Hematopoietic multipotent progenitor cell (in vitro differentiated cells): ENCODE measurements at regions not wholly inside any gene's neighbourhood (a gene's known extent, or its start where the extent isn't known, plus 50 kb on each side); places are given as distances from the start of the nearest gene placed in this dataset.

Experiments used
- DNase-seq, 3 donors: peaks; one replicate each; pipeline ENCODE4 v3.0.0-alpha.2; 2011 to 2015; ENCODE audit warnings: low read depth in 2 of 3, low spot score in 2 of 3

GRCh38 chr13:106061781-106062180, 473.7 kb downstream of the EFNB2 start:
- DNase-seq = no peak

DNA sequence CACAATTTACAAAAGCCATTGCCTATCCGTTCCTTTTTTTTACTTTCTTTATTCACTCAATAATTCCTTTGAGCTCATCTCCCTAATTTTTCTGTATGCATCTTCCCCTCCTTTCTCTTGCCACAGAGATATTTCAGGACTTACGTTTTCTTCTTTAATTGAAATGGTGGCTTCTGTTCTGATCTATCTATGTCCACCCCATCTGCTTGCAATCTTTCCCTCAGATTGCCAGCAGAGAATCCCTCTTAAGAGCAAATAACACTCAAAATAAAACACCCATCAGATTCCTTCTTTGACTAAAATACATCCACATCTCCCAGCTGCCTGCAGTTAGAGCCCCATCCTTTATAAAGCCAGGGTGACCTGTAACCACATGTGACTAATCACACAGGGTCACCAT, 478.6 kb downstream of the EFNB2 start:
- DNase-seq = no peak

DNA sequence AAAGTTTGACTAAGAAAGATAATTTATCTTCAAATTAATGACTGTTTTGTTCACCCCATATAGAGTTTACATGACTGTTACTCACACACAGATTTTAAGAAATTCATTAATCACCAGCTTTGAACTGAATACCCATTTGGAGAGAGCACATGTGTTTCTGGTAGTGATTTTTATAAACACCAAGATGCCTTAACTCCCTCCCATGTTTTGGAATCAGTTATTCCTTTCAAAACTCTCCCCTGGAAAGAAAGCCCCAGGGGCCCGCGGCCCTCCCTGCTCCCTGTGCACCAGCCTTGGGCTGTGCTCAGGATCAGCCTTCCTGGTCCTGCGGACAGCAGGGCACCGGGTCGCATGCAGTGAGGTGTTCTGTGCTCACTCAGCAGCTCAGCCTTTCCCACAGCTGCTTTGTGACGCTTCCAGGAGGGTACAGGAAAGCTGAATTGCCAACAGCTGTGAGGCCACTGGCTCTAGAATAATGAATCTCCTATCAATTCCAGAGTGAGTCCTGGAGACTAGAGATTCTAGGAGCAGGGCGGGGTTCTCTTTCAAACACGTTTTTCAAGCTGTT, 483.2 kb downstream of the EFNB2 start:
- DNase-seq = no peak

GRCh38 chr13:106049171-106049570, 486.3 kb downstream of the EFNB2 start:
- DNase-seq = no peak

DNA sequence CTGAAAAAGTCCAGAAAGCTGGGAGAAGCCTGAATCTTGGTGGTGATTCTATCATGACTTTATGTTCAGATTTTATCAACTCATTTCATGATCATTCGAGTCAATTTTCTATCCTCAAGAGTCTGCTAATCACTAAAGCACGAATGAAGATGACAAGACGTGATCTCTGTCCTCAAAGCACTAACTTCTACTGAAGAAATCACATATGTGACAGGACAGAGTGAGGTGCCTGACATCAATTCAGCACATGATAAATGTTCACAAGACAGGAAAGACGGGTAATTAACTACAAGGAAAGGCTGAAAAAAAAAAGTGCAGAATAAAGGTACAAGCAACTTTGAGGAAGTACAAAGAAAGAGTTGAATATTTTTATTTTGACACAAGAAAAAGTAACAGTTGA, 487.1 kb downstream of the EFNB2 start:
- no peak for DNase-seq

GRCh38 chr13:106047859-106048258, 487.6 kb downstream of the EFNB2 start:
- no peak for DNase-seq

GRCh38 chr13:106042996-106043581, 492.4 kb downstream of the EFNB2 start:
- no peak for DNase-seq

- DNase-seq = no peak
Measured at GRCh38 chr13:106041445-106041844, 494.0 kb downstream of the EFNB2 start.

DNA sequence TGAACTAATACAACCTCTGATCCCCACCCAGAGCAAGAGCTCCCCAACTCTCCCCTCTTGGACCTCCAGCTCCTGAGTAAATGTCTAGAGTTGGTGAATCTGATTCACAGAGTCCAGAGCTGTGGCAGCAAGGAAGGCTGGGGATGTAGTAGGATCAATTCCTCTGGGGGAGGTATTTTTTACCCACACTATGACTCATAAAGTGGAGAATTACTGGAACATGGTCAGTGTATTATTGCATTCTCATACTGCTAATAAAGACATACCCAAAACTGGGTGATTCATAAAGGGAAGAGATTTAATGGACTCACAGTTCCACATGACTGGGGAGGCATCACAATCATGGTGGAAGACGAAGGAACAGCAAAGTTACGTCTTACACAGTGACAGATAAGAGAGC, 496.7 kb downstream of the EFNB2 start:
- DNase-seq = no peak

GRCh38 chr13:106036870-106037269, 498.6 kb downstream of the EFNB2 start:
- no peak for DNase-seq

GRCh38 chr13:106034201-106034600, 501.3 kb downstream of the EFNB2 start:
- DNase-seq = no peak

- no peak for DNase-seq
Measured at GRCh38 chr13:106033659-106034058, 501.8 kb downstream of the EFNB2 start.

GRCh38 chr13:106032441-106032840, 503.0 kb downstream of the EFNB2 start:
- no peak for DNase-seq

- DNase-seq = no peak
Measured at GRCh38 chr13:106029676-106030290, 505.7 kb downstream of the EFNB2 start.

DNA sequence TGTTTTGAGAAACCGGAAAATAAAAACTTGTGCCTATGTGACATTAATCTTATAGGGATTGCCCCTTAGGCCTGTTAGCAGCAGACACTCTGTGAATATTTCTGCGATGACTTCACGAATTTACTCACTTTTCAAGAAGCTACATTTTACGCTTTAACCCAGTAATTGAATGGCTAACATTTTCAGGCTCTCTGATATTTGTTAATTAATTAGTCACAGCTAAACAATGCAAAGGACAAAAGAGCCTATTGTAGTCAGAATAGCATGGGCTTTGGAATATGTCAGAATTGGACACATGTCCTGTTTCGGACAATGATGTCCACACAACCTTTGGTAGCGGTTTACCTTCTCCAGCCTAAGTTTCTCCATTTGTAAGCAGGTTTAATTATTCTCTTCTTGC, 506.6 kb downstream of the EFNB2 start:
- DNase-seq = no peak

- no peak for DNase-seq
Measured at GRCh38 chr13:106011600-106011999, 523.9 kb downstream of the EFNB2 start.

DNA sequence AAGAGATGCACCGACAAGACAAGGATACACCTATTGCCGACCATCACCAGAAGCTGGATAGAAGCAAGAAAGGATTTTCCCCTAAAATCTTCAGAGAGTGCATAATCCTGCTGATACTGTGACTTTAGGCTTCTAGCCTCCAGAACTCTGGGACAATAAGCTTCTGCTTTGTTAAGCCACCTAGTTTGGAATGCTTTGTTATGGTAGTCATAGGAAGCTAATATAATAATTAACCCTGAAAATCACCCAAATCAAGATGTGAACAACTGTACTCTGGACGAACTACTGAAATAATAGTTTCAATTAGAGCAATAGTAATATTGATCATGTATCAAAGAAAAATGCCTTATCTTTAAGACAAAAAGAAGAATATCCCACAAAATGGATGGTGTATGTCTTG, 524.6 kb downstream of the EFNB2 start:
- DNase-seq = no peak

DNA sequence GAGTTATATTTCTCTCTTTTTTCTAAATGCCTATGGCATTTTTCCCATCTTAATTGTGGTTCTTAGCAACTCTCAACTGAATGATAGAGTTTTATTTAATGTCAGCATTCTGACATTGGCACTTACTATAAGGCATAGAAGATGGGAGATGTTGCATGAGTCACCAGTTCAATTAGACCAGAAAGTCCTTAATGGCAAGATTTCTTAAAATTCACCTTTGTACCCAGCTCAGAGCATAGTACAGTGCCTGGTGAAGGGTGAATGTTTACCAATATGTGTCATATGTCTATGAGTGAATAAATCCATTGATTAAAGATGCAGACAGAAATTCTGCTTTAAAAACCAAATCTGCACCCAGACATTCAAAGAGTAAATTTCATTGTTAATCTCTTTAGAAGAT, 526.9 kb downstream of the EFNB2 start:
- no peak for DNase-seq

GRCh38 chr13:106007156-106007555, 528.3 kb downstream of the EFNB2 start:
- DNase-seq = no peak

DNA sequence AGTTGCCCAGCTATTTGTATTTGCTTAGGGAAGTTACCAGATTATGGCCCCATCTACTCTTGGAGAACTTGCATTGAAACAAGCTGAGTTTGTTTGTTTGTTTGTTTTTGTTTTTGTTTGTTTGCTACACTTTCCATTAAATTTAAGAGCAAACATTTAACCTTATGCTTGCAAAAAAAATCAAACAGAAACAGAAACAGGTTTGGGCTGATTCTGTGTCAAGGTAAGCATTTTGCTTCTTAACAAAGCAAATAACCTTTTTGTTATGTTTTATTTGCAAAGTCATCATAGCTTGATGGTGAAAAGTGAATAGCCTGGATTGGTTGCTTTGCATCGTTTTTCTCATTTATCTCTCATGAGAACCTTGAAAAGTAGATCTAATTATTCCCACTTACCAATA, 531.8 kb downstream of the EFNB2 start:
- DNase-seq = no peak

- DNase-seq = no peak
Measured at GRCh38 chr13:106001443-106001842, 534.0 kb downstream of the EFNB2 start.
